ENCODE measurements at regions not wholly inside any gene's neighbourhood (a gene's known extent, or its start where the extent isn't known, plus 50 kb on each side); places are given as distances from the start of the nearest gene placed in this dataset.

- TF ChIP-seq CTCF (IDR thresholded peaks at IDR 0.05) (no peak), POLR2A (IDR thresholded peaks at IDR 0.05) (no peak), POLR2AphosphoS5 (IDR thresholded peaks at IDR 0.05) (no peak)
Measured at GRCh38 chr14:66341239-66341638, 144.9 kb upstream of the CCDC196 start.
